ENCODE measurements at regions not wholly inside any gene's neighbourhood (a gene's known extent, or its start where the extent isn't known, plus 50 kb on each side); places are given as distances from the start of the nearest gene placed in this dataset.

GRCh38 chr9:135247227-135247930 lies 159.9 kb downstream of the OLFM1 start:
- H3K27me3 ChIP-seq (ENCODE audit: insufficient read depth, low read length, poor library complexity), result no peaks in the 10 kb centered on the region

DNA sequence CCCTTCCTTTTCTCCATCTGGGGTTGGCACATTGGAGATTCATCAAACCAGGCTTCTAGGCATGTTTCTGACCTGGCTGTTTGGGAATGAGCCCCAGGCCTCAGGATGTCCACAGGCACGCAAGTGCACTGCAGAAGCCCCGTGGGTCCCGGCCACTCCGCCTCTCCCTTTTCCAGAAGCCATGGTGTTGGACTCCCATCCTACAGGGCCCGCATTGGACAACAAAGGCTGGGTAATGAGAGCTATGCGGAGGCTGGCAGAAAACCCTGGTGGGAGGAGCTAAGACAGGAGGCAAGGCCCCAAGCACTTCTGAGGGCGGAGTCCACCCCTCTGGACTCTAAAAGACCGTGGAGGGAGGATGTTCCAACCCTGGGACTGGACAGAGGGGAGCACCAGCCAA lies 160.6 kb downstream of the OLFM1 start:
- WGBS (ENCODE audit: extremely low coverage, insufficient coverage, low lambda C conversion rate), result no CpG with 5 or more reads among the region's 8 CpGs
- DNase-seq, result no peak

More at GRCh38 chr9:135247227-135247930, 159.9 kb downstream of the OLFM1 start:
- Histone ChIP-seq H3K79me2 (ENCODE audit: control insufficient read depth, insufficient read depth, low read length) (no peaks in the 10 kb centered on the region), H4K5ac (ENCODE audit: low read length) (no peak overlapping the region), H2BK5ac (ENCODE audit: low read length) (no peak overlapping the region), H3K56ac (ENCODE audit: low read length) (no peak overlapping the region), H3K18ac (ENCODE audit: low read length) (no peak overlapping the region), H3K9ac (ENCODE audit: low read length) (no peak overlapping the region), H3K79me1 (ENCODE audit: low read length) (no peaks in the 10 kb centered on the region), H4K8ac (ENCODE audit: low read depth, low read length) (no peak overlapping the region), H2BK15ac (replicated peaks; ENCODE audit: low read depth) (no peak overlapping the region), H3K27ac (ENCODE audit: low read depth, low read length) (no peak overlapping the region), H3K4me1 (ENCODE audit: control insufficient read depth, low read depth, low read length) (no peaks in the 10 kb centered on the region), H3K4me3 (ENCODE audit: low read length) (no peak overlapping the region), H3K4ac (ENCODE audit: low read depth, low read length) (no peak overlapping the region), H3K36me3 (ENCODE audit: control insufficient read depth, insufficient read depth, low read length) (no peaks in the 10 kb centered on the region), H3K23ac (ENCODE audit: low read length) (no peak overlapping the region), H2AK5ac (ENCODE audit: low read length) (no peak overlapping the region), H3K4me2 (ENCODE audit: low read length) (no peak overlapping the region), H2BK120ac (ENCODE audit: low read depth, low read length) (no peak overlapping the region)
- no peak for DNase-seq
- no CpG with 5 or more reads among the region's 27 CpGs for WGBS (ENCODE audit: extremely low coverage, insufficient coverage, low lambda C conversion rate)

GRCh38 chr9:135248721-135249120 lies 161.3 kb downstream of the OLFM1 start:
- H3K4ac ChIP-seq (ENCODE audit: low read depth, low read length), result no peak overlapping the region
- H2BK120ac ChIP-seq (ENCODE audit: low read depth, low read length), result no peak overlapping the region
- no peak overlapping the region for H3K9ac ChIP-seq (ENCODE audit: low read length)
- no peaks in the 10 kb centered on the region for H3K27me3 ChIP-seq (ENCODE audit: insufficient read depth, low read length, poor library complexity)
- no peak for DNase-seq
- H3K36me3 ChIP-seq (ENCODE audit: control insufficient read depth, insufficient read depth, low read length), result no peaks in the 10 kb centered on the region
- no peaks in the 10 kb centered on the region for H3K79me2 ChIP-seq (ENCODE audit: control insufficient read depth, insufficient read depth, low read length)
- H3K56ac ChIP-seq (ENCODE audit: low read length), result no peak overlapping the region
- H3K4me2 ChIP-seq (ENCODE audit: low read length), result no peak overlapping the region
- no CpG with 5 or more reads among the region's 12 CpGs for WGBS (ENCODE audit: extremely low coverage, insufficient coverage, low lambda C conversion rate)
- no peak overlapping the region for H3K27ac ChIP-seq (ENCODE audit: low read depth, low read length)
- no peak overlapping the region for H3K18ac ChIP-seq (ENCODE audit: low read length)
- no peaks in the 10 kb centered on the region for H3K79me1 ChIP-seq (ENCODE audit: low read length)
- H3K4me1 ChIP-seq (ENCODE audit: control insufficient read depth, low read depth, low read length), result peaks cover 3% of the 10 kb centered on the region
- no peak overlapping the region for H2BK15ac ChIP-seq (replicated peaks; ENCODE audit: low read depth)
- H3K4me3 ChIP-seq (ENCODE audit: low read length), result no peak overlapping the region
- H3K23ac ChIP-seq (ENCODE audit: low read length), result no peak overlapping the region
- no peak overlapping the region for H2AK5ac ChIP-seq (ENCODE audit: low read length)
- H4K8ac ChIP-seq (ENCODE audit: low read depth, low read length), result no peak overlapping the region
- no peak overlapping the region for H2BK5ac ChIP-seq (ENCODE audit: low read length)
- no peak overlapping the region for H4K5ac ChIP-seq (ENCODE audit: low read length)

More for the DNA sequence above, 160.6 kb downstream of the OLFM1 start:
- peaks cover under 1% of the 10 kb centered on the region for H3K4me1 ChIP-seq (ENCODE audit: control insufficient read depth, low read depth, low read length)
- H4K8ac ChIP-seq (ENCODE audit: low read depth, low read length), result no peak overlapping the region
- no peak overlapping the region for H2AK5ac ChIP-seq (ENCODE audit: low read length)
- H2BK15ac ChIP-seq (replicated peaks; ENCODE audit: low read depth), result no peak overlapping the region
- H3K56ac ChIP-seq (ENCODE audit: low read length), result no peak overlapping the region
- H3K4me2 ChIP-seq (ENCODE audit: low read length), result no peak overlapping the region
- no peaks in the 10 kb centered on the region for H3K27me3 ChIP-seq (ENCODE audit: insufficient read depth, low read length, poor library complexity)
- H4K5ac ChIP-seq (ENCODE audit: low read length), result no peak overlapping the region
- no peak overlapping the region for H2BK5ac ChIP-seq (ENCODE audit: low read length)
- no peaks in the 10 kb centered on the region for H3K79me2 ChIP-seq (ENCODE audit: control insufficient read depth, insufficient read depth, low read length)
- no peak overlapping the region for H3K18ac ChIP-seq (ENCODE audit: low read length)
- H3K9ac ChIP-seq (ENCODE audit: low read length), result no peak overlapping the region
- no peak overlapping the region for H2BK120ac ChIP-seq (ENCODE audit: low read depth, low read length)
- H3K27ac ChIP-seq (ENCODE audit: low read depth, low read length), result no peak overlapping the region
- no peak overlapping the region for H3K4ac ChIP-seq (ENCODE audit: low read depth, low read length)
- no peak overlapping the region for H3K23ac ChIP-seq (ENCODE audit: low read length)
- no peaks in the 10 kb centered on the region for H3K79me1 ChIP-seq (ENCODE audit: low read length)
- H3K4me3 ChIP-seq (ENCODE audit: low read length), result no peak overlapping the region
- H3K36me3 ChIP-seq (ENCODE audit: control insufficient read depth, insufficient read depth, low read length), result no peaks in the 10 kb centered on the region

DNA sequence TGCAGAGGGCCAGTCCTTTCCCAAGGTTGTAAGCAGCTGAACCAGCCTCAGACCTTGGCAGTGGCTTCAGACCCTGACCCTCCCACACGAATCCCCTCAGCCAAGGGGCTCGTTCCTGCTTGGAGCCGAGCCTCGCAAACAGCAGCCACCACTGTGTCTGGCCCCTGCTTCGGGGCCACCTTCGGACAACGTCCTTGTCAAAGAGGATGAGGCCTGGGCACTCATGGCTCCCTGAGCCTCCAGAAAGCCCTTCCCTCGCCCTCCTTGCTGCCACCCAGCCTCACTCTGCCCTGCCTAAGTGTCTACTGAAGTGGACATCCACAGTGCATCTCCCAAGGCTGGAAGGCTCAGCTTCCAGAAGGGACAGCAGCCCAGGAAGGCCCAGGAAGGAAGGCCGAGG lies 161.7 kb downstream of the OLFM1 start:
- Histone ChIP-seq H3K4me2 (ENCODE audit: low read length) (no peak overlapping the region), H3K23ac (ENCODE audit: low read length) (no peak overlapping the region), H4K8ac (ENCODE audit: low read depth, low read length) (no peak overlapping the region), H3K4me3 (ENCODE audit: low read length) (no peak overlapping the region), H3K56ac (ENCODE audit: low read length) (no peak overlapping the region), H3K9ac (ENCODE audit: low read length) (no peak overlapping the region), H3K18ac (ENCODE audit: low read length) (no peak overlapping the region), H2BK120ac (ENCODE audit: low read depth, low read length) (no peak overlapping the region), H3K79me2 (ENCODE audit: control insufficient read depth, insufficient read depth, low read length) (no peaks in the 10 kb centered on the region), H2AK5ac (ENCODE audit: low read length) (no peak overlapping the region), H2BK5ac (ENCODE audit: low read length) (no peak overlapping the region), H3K79me1 (ENCODE audit: low read length) (no peaks in the 10 kb centered on the region), H4K5ac (ENCODE audit: low read length) (no peak overlapping the region), H3K27me3 (ENCODE audit: insufficient read depth, low read length, poor library complexity) (no peaks in the 10 kb centered on the region), H3K27ac (ENCODE audit: low read depth, low read length) (no peak overlapping the region), H3K4me1 (ENCODE audit: control insufficient read depth, low read depth, low read length) (peaks cover 3% of the 10 kb centered on the region), H2BK15ac (replicated peaks; ENCODE audit: low read depth) (no peak overlapping the region), H3K36me3 (ENCODE audit: control insufficient read depth, insufficient read depth, low read length) (no peaks in the 10 kb centered on the region), H3K4ac (ENCODE audit: low read depth, low read length) (no peak overlapping the region)
- no CpG with 5 or more reads among the region's 9 CpGs for WGBS (ENCODE audit: extremely low coverage, insufficient coverage, low lambda C conversion rate)
- no peak for DNase-seq

DNA sequence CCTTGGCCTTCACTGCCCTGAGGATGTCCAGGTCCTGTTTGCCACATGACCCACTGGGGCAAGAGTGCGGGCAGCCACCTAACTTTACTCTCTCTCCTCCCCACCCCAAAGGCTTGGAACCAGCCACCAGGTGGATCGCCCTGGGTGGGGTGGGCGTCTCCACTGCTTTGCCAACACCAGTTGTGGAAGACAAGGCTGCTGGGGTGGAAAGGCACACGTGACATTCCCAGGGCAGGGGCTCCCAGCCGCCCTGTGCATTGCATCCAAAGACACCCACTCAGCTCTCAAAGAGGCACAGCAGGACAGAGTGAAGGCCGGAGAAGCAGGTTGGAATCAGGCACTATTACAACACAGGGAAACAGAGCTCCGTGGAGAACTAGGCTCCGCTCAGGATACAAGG lies 162.2 kb downstream of the OLFM1 start:
- Histone ChIP-seq H2BK5ac (ENCODE audit: low read length) (no peak overlapping the region), H2BK15ac (replicated peaks; ENCODE audit: low read depth) (no peak overlapping the region), H3K27me3 (ENCODE audit: insufficient read depth, low read length, poor library complexity) (no peaks in the 10 kb centered on the region), H3K36me3 (ENCODE audit: control insufficient read depth, insufficient read depth, low read length) (no peaks in the 10 kb centered on the region), H3K56ac (ENCODE audit: low read length) (no peak overlapping the region), H3K4me3 (ENCODE audit: low read length) (no peak overlapping the region), H4K5ac (ENCODE audit: low read length) (no peak overlapping the region), H3K4me1 (ENCODE audit: control insufficient read depth, low read depth, low read length) (peaks cover 3% of the 10 kb centered on the region), H3K4me2 (ENCODE audit: low read length) (no peak overlapping the region), H3K79me1 (ENCODE audit: low read length) (no peaks in the 10 kb centered on the region), H3K9ac (ENCODE audit: low read length) (no peak overlapping the region), H2BK120ac (ENCODE audit: low read depth, low read length) (no peak overlapping the region), H2AK5ac (ENCODE audit: low read length) (no peak overlapping the region), H3K4ac (ENCODE audit: low read depth, low read length) (no peak overlapping the region), H3K23ac (ENCODE audit: low read length) (no peak overlapping the region), H4K8ac (ENCODE audit: low read depth, low read length) (no peak overlapping the region), H3K27ac (ENCODE audit: low read depth, low read length) (no peak overlapping the region), H3K79me2 (ENCODE audit: control insufficient read depth, insufficient read depth, low read length) (no peaks in the 10 kb centered on the region), H3K18ac (ENCODE audit: low read length) (no peak overlapping the region)
- WGBS (ENCODE audit: extremely low coverage, insufficient coverage, low lambda C conversion rate), result no CpG with 5 or more reads among the region's 8 CpGs
- no peak for DNase-seq

GRCh38 chr9:135251331-135251761 lies 163.9 kb downstream of the OLFM1 start:
- no CpG with 5 or more reads among the region's 6 CpGs for WGBS (ENCODE audit: extremely low coverage, insufficient coverage, low lambda C conversion rate)
- no peak overlapping the region for H2BK15ac ChIP-seq (replicated peaks; ENCODE audit: low read depth)
- no peak for DNase-seq

More at GRCh38 chr9:135251331-135251761, 163.9 kb downstream of the OLFM1 start:
- Histone ChIP-seq H3K4me3 (ENCODE audit: low read length) (no peak overlapping the region), H2AK5ac (ENCODE audit: low read length) (no peak overlapping the region), H3K23ac (ENCODE audit: low read length) (no peak overlapping the region), H3K18ac (ENCODE audit: low read length) (no peak overlapping the region), H2BK5ac (ENCODE audit: low read length) (no peak overlapping the region), H3K36me3 (ENCODE audit: control insufficient read depth, insufficient read depth, low read length) (no peaks in the 10 kb centered on the region), H3K56ac (ENCODE audit: low read length) (no peak overlapping the region), H3K27ac (ENCODE audit: low read depth, low read length) (no peak overlapping the region), H2BK120ac (ENCODE audit: low read depth, low read length) (no peak overlapping the region), H4K8ac (ENCODE audit: low read depth, low read length) (no peak overlapping the region), H3K4ac (ENCODE audit: low read depth, low read length) (no peak overlapping the region), H3K27me3 (ENCODE audit: insufficient read depth, low read length, poor library complexity) (no peaks in the 10 kb centered on the region), H4K5ac (ENCODE audit: low read length) (no peak overlapping the region), H3K79me1 (ENCODE audit: low read length) (no peaks in the 10 kb centered on the region), H3K79me2 (ENCODE audit: control insufficient read depth, insufficient read depth, low read length) (no peaks in the 10 kb centered on the region), H3K4me2 (ENCODE audit: low read length) (no peak overlapping the region), H3K4me1 (ENCODE audit: control insufficient read depth, low read depth, low read length) (peaks cover 3% of the 10 kb centered on the region), H3K9ac (ENCODE audit: low read length) (no peak overlapping the region)
